GM21576 (cell line): ENCODE measurements at regions not wholly inside any gene's neighbourhood (a gene's known extent, or its start where the extent isn't known, plus 50 kb on each side); places are given as distances from the start of the nearest gene placed in this dataset.

Source experiments
- ATAC-seq: cut with Tn5 transposase; IDR thresholded peaks from one replicate; pipeline ENCODE4 v1.9.1; 2021; ENCODE audit warnings: mild to moderate bottlenecking, moderate library complexity; ENCODE audit not compliant: unreplicated experiment

DNA sequence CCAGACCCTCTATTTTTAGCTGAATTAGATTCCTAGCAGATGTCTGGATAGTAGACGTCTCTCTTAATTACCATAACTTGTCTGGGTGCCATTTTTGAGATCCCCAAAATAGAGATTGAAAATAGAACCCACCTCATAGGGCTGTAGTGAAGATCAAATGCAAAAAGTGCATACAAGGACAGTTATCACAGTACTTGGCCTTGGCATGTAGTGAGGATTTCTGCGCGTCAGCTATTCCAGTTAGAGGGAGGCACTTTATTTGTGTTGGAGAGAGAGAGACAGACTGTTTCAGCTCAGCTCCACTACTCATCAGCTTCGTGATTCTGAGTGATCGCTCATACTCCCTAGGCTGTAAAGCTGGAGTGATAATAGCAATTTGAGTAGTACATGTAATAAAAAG lies 59.6 kb upstream of the CDH13 start:
- ATAC-seq = no peak

DNA sequence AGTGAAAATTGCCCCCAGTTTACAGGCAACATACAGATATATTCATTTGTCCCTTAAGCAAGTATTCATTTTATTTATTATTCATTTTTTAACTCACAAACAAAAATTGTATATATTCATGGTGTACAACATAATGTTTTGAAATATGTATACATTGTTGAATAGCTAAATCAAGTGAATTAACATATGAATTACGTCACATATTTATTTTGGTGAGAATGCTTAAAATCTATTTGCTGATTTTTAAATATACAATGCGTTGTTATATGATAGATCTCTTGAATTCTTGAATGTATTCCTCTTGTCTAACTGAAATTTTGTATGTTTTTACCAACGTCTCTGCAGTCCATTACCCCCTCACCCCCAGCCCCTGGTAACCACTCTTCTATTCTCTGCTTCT lies 63.4 kb upstream of the CDH13 start:
- no peak for ATAC-seq

DNA sequence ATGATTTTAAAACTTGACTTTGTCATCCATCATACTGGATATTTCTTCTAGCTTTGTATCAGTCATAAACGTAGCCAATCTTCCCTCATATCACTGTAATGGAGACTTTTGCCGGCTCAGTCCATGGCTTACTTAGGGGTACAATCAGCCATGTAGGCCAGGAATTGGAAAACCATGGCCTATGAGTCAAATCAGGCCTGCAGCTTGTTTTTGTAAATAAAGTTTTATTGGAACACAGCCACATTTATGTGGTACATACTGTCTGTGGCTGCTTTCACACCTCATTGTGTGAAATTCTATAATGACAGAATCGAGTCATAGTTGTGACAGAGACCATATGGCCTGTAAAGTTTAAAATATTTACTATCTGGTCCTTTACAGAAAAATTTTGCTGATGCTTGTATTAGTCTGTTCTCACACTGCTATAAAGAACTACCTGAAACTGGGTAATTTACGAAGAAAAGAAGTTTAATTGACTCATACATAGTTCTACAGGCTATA lies 64.5 kb upstream of the CDH13 start:
- ATAC-seq = no peak

DNA sequence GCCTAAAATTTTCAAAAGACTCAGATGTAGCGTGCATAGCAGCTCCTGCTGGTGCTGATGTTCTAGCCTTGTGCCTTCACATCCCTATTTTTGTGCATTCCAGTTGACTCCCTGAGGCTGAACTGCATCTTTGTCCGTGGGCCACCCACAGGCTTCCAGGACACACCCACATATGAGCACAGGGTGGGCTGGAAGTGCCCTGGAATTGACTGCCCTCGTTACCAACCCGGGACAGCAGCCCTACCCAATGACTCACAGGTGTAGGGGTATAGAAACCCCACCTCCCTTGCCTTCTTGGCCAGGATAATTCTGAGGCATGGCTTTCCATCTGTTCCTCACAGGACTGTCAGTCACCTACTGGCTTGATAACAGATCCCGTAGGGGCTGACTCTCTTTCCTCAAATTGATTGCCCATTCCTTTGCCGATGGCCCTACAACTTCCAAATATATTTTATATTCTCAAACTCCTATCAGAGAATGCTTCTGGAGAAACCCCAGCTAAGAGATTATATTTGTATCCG lies 65.9 kb upstream of the CDH13 start:
- no peak for ATAC-seq

DNA sequence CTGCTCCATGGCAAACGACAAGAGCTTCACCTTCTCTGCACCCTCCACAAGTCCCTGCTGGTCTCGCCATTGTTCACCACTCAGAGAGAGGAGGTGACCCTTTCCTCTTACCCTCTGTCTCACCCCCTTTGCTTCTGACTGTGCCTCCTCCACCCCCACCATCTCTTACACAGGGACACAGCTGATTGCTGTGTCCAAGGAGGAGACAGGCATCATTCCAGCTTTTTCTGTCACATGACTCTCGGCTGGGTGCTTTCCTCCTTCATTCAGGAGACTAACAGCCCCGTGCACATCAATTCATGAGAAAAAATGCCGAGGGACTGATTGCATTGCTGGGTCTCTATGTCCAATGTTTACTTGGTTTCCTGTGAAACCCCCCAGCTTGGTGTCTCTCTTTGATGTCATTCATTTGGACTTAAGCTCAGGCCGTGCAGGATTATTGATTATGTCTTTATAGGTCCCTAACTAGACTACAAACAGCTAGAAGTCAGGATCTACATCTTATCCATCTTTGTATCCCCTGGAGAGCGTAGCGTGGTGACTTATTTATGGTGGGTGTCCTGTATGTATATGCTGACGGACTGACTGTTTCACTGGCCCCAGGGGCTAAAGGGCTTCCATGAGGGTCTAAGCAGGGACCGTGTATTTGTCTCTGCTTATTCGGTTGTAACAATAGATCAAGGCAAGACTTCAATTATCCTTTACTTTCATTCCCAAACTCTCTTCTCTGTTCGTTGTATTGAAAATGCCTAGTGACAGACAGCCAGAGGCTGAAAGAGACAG lies 82.2 kb upstream of the CDH13 start:
- ATAC-seq = no peak

DNA sequence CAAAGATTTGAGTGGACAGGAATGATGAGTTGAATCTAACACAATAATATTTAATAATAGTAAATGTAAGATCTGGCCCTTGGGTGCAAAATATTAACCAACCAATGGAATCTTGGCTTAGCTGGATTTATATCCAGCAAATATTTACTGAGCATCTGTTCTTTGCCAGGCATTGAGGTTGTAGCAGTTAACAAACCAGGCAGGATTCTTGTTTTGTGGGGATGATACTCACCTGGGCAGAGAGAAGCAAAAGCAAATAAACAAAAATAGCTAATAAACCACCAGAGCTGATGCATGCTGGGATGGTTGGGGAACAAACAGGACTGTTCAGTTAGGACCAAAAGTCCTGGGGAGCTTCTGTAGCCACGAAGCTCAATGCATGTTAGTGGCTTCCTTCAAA lies 84.1 kb upstream of the CDH13 start:
- no peak for ATAC-seq

DNA sequence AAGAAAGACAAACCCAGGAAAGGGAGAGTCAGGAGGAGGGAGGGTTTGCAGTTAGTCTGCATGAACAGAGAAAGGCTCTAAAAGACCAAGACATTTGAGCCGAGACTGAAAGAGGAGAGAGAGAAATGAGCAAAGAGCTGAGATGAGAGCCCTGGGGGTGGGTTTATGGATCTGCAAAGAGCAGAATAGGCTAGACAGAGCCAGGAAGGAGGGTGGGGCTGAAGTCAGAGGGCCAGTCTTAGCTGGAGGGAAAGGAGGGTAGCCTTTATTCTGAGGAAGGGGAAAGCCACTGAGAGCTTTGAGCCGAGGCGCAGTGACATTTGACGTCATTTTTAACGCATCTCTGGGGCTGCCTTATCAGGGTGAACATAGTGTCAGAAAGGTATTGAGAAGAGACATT lies 85.7 kb upstream of the CDH13 start:
- no peak for ATAC-seq

DNA sequence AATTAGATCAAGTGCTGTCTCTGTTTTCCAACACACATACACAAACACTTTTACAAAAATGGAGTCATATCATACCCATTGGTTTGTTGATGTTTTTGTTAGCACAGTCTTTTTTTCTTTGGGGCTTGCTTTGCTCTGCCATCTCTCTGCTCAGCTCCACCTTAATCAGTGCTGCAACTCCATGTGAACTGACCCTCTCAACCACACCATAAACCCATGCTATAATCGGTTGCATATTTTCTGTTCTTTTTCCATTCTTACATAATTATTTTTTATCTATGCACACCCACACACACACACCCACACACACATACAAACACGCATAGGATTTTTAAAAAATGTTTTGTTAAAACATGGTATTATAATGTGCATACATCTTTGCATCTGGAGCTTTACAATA lies 91.0 kb upstream of the CDH13 start:
- ATAC-seq = no peak

DNA sequence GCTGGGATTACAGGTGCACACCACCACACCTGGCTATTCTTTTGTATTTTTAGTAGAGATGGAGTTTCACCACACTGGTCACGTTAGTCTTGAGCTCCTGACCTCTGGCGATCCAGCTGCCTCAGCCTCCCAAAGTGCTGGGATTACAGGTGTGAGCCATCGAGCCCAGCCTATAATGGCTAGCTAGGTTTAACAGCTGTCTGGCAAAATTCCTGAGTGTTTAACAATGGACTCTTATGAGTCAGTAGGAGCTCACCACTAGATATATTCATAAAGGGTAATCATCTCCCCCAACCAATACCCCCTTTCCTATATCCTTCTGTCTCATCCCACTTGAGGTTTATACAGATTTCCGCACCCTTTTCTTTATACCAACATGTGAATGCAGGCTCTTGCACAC lies 91.5 kb upstream of the CDH13 start:
- ATAC-seq = no peak

DNA sequence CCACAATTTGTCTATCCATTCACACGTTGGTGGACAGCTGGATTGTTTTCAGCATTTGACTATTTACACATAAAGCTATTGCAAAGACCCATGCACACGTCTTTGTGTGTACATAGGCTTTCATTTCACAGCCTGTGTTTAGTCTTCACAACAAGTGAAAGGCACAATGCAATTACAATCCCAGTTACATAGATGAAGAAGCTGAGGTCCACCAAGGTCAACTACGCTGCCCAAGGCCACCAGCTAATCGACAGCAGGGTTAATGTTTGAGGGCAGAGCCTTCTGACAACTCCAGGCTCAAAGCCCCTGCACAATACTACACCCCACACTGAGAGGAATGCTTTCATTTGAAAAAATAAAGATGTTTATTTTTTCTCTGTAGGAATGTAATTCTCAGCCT lies 93.6 kb upstream of the CDH13 start:
- no peak for ATAC-seq

DNA sequence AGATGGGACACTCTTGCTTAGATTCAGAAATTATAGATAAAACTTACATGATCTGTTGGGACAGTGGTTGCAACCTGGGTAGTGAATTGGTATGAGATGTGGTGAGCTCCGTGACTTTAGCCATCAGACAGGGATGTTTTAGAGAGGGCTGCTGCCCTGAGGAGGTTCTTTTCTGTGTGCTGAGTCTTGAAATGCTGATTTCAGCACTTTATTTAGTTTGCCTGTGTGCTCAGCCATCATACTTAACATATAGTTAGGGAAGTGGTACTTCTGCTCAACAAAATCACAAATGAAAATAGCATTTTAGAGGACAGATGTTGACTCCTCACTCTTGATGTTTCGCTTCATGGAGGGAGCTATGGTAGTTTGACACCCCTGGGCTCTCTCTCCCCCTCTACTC lies 95.9 kb upstream of the CDH13 start:
- no peak for ATAC-seq

DNA sequence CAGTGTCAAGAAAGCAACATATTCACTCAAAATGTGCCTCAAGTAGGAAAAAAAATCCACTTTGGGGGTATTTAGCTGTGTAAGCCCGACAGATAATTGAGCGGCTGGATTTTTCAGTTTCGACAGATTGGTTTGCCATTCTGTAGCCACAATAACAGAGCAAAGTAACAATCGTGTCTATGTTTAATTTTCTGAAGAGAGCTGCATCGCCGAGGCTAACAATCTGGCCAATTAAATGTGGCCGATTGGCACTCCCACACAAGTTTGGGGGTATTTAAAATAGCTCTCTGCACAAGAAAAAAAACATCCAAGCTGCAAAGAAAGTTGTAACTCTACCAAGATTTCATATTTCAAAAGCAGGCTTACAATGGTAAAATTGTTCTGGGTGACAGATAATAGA lies 99.7 kb upstream of the CDH13 start:
- ATAC-seq = no peak

DNA sequence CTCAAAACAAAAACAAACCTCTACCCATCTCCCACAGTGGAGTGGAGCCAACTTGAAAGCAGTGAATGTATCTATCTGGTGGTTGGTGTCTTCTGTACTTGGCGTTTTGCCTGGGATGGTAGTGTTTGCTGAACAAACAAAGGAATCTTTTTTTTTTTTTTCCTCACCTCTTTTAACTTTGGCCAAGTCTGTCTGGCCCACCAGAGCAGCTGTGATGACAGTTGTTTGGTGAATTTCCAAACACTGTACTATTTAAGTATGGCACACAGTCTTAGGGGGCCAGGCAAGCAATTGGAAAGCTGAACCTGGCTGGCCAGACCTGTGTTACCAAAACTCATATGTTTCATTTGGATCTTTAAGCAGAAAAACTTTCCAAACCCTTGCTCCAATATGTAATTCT lies 101.8 kb upstream of the CDH13 start:
- ATAC-seq = no peak

DNA sequence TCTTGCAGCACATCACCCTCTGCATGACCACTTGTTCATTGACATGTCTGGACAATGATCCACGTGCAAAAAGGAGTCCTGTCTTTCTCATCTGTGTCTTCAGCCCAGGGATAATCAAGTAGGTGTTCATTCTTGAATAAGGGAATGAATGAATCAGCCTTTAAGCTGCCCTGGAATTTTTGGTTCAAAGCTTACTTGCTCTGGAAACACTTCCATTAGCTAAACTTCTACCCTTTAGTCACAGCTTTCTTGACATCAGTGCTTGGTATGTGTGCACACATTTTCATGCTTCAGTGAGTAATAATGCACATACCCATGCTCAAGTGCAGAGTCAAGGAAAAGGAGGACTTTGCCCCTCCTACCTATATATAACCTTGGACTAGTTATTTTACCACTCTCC lies 103.0 kb upstream of the CDH13 start:
- no peak for ATAC-seq

DNA sequence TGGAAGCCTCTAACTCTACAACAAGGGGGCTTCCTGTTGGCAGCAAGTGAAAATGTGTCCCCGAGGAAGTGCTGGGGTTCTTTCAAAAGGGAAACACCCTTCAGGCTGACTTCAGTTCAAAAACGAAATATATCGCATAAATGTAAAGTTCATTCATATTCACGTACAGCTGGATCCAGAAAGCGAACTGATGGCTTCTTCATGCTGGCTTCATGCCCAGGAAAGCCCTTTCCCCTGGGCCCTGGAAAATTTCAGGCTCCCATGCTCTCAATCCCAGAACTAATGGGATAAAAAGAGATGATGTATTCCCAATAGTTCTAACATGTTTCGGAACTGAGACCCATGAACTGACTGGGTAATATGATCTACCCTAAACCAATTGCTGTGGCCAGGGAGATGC lies 104.7 kb upstream of the CDH13 start:
- ATAC-seq = no peak

DNA sequence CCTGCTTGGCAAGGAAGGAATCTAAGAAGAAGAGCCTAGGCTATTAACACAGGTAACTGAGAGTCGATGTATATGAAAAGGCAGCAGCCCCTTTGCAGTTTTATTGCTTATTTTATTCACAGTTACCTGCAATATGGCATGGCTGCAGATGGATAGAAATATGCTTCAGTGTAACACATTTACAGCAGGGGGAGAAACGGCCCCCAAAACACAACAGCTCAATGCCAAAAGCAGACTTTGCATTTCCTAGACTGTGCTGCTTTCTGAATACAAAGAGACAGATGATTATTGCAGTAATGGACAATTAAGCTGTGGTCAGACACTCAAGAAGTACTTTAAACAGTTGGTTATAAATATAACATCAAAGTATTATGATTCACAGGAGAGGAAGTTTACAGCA lies 108.0 kb upstream of the CDH13 start:
- ATAC-seq = no peak

DNA sequence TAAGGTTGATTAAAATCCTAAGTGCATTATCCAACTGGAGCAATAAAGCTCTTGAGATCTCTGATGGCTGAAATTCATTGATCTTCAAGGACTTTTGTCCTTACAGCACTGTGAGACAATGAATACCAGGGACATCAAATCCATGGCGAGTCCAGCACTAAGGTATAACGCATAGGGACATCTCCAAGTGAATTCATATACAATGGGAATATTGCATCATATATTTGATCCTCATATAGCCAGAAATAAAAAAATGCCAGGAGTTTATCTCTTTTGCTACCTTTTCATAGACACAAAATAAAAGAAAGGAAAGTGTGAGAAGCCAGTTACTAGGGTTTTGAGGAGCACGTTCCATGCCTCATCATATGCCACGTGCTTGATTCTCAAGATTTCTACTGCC lies 112.5 kb upstream of the CDH13 start:
- no peak for ATAC-seq

DNA sequence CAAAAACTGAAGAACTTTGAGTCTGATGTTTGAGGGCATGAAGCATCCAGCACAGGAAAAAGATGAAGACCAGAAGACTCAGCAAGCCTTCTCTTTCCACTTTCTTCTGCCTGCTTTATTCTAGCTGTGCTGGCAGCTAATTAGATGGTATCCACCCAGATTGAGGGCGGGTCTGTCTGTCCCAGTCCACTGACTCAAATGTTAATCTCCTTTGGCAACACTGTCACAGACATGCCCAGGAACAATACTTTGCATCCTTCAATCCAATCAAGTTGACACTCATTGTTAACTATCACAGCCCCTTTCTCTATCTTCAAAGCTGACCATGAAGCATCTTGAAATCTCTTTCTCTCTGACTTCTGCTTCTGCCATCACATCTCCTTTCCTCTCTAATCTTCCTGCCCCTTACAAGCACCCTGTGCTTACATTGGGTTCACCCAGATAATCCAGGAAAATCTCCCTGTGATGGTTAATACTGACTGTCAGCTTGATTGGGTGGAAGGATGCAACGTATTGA lies 115.9 kb upstream of the CDH13 start:
- no peak for ATAC-seq

DNA sequence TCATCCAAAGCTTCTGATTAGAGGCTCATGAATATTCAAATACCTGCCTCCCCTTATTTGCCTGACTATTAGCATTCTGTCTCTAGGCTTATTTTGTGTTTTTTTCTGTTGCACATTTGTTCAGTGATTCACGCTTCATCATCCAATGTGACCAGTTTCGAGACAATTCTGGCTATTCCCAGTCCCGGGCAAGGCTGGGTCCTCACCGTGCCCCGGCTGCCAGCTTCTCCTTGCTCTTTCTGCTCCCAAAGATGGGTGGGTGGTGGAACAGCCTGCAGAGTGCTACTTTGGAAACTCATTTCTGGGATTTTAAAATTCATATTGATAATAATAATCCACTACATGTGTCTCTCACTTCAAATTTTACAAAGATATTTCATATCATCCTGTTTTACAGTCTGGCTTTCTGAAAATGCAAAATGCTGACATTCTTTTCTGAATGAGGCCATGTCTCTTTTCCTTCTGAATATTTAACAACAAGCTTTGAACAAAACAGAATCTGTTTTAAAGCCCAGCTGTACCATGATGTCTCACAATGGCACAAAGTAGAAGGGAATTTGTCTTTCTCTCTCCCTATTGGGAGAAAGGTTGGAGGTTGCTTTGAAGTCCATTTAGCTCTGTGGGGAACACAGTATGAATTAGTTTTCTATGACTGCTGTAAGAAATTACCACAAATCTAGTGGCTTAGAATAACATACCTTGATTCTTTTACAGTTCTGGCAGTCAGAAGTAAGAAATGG lies 116.9 kb upstream of the CDH13 start:
- ATAC-seq = no peak

DNA sequence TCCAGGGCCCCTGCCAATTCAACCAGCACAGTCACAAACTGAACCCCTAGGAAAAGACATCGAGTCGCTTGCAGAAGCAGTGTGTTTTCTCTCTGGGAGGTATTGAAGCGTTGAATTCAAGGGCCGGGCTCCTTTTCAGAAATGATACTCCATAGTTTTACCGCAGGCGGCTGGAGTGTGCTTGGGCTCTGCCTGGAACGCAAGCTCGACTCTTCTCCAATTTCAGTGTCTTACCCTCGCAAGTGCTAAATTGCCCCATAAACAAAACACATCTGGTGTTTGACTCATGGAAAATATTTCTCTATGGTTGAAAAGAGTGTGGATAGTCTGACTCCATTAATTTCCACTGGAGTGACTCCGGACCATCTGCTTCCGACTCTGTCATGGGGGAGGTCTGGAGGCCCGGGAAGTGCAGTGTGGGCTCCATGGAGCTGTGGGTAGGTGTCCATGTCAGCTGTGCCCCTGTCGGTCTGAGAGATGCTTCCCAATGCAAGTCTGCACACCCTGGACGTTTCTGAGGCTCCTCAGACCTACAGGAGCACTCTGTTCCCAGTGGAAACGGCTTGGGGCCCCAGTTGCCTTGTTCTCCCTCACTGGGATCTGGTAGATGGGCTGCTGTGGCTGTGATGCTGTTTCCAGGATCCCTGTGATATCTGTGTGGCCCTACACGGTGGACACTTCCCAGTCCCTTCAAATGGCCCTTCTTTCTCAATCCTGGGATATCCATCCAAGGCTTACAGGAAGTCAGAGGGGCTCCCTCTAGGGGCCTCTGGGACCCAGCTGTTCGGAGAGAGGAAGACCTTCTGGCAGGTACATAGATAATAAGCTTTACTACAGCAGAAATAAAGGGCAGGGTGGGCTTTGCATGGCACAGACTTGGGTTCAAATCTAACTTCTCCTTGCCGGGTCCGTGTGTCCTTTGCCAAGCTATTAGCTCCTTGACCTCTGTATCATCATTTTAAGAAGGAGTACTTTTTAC lies 119.8 kb upstream of the CDH13 start:
- ATAC-seq = no peak

DNA sequence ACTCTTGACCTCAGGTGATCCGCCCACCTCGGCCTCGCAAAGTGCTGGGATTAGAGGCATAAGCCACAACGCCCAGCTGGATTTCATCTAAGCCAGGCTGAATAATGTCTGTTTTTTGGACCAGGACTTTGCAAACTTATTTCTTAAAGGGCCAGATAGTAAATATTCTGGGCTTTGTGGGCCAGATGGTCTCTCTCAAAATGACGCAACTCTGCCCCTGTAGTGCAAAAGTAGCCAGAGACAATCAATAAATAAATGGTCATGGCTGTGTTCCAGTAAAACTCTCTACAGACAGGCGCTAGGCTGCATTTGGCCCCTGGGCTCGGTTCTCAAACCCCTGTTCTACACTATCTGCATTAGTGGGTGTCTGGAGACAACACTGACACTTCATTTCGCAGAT lies 121.9 kb upstream of the CDH13 start:
- no peak for ATAC-seq
